ENCODE measurements at regions not wholly inside any gene's neighbourhood (a gene's known extent, or its start where the extent isn't known, plus 50 kb on each side); places are given as distances from the start of the nearest gene placed in this dataset.
"Not testable (repeated sequence)": the region's sequence is repeated elsewhere in the genome, so short reads cannot be mapped to it uniquely, and the experiment has no call there.

DNA sequence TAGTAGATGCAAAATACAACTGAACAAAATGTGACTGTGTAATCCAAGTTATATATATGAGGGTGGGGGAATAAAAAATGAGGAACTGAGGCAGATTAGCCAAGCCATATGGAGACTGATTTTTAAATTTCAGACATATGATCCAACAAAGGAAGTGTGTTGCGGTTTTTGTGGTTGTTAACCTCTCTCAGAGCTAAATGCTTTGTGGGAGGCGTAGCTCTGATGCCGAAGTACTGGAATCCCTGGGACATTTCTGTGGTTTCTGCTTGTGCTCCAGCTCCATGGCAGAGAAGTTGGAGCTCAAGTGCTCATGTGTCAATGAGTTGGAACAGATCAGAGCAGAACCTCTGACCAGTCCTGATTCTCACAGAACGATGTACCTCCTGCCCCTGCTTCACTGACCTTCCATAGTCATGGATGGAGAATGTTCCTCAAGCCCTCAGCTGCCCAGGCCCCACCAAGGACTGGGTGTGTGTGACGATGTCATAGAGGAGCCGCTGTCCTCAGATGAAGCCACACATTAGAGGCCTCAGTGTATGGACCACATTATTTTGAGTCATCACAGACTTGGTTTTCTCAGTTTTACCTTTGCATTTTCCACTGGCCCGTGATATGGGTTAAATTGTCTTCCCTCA is 107.6 kb downstream of the SOX1 start:
- peak; percentile 3 for DNase-seq (ENCODE audit: low spot score)

DNA sequence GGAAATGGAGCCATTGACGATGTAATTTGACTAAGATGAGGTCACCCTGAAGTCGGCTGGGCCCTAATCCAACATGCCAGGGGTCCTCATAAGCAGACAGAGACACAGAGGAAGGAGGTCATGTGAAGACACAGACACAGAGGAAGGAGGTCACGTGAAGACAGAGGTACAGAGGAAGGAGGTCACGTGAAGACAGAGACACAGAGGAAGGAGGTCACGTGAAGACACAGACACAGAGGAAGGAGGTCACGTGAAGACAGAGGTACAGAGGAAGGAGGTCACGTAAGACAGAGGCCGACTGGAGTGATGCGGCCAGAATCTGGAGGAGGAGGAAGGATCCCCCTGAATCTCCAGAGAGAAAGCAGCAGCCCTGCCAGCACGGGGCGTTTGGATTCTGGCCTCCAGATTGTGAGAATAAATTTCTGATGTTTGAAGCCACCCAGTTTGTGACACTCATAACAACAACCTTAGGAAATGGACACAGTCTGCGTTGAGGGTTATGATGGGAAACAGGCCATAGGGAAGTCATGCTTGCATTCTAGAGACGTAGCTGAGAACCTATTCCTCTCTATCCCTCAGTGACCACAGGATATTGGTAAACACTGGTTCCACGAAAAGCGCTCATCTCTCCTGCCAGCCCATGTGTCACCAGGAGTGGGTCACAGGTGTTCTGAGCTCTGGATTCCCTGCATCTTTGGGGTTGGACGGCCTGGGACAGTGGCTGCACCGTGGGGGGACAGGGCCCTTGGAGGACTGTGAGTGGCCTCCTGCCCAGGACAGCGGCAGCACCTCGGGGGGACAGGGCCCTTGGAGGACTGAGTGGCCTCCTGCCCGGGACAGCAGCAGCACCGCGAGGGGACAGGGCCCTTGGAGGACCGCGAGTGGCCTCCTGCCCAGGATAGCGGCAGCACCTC is 108.5 kb downstream of the SOX1 start:
- no peak for DNase-seq (ENCODE audit: low spot score)

DNA sequence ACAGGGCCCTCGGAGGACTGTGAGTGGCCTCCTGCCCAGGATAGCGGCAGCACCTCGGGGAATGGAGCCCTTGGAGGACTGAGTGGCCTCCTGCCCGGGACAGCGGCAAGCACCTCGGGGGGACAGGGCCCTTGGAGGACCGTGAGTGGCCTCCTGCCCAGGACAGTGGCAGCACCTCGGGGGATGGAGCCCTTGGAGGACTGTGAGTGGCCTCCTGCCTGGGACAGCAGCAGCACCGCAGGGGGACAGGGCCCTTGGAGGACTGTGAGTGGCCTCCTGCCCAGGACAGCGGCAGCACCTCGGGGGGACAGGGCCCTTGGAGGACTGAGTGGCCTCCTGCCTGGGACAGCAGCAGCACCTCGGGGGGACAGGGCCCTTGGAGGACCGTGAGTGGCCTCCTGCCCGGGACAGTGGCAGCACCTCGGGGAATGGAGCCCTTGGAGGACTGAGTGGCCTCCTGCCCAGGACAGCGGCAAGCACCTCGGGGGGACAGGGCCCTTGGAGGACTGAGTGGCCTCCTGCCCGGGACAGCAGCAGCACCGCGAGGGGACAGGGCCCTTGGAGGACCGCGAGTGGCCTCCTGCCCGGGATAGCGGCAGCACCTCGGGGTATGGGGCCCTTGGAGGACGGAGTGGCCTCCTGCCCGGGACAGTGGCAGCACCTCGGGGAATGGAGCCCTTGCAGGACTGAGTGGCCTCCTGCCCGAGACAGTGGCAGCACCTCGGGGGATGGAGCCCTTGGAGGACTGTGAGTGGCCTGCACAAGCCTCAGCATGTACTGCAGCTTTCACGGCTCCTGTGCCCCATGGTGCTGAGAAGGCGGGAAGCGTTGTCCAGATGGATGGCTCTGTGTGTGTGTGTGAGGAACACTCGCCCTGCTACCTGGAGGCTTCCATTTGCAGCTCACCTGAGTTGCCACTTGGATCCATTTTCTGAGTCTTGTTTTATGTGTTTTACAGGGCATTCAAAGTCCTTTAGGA is 109.5 kb downstream of the SOX1 start:
- not testable (repeated sequence) for DNase-seq (ENCODE audit: low spot score)

DNA sequence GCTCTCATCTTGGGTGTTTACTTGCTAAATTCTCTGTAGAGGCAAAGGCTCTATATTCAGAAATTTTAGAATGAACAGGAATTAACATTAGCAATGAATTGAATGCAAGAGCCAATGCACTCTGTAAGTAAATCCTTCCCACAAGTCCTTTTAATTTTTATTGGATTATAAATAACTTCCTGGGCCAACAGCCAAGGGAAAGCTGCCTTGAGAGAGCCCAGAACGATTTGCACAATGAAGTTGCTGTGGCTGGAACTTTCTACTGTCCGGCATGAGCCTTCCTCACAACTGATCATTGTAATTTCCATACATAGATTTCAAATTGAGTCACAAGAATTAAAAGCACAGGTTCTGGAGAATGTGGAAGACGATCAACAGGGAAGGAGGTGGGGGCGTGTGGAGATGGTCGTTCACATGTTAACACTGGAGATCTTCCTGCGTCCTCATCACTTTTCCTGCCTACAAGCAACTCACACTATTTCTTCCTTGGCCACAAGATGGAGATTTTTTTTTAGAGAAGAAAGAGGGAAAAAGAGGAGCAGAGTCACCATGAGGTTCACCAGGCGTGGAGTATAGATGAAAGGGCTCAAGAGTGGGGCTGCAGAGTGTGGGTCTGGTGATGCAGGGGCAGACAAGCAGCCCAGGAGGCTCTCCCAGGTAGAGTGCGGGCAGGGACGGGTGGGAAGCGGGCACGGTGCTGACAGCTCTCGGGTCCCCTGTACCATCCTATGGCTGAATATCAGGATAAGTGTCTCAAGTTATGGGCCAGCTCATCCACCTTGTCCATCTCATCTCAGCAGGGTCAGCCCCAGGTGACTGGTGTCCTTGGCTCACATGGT is 110.7 kb downstream of the SOX1 start:
- DNase-seq (ENCODE audit: low spot score), result no peak

DNA sequence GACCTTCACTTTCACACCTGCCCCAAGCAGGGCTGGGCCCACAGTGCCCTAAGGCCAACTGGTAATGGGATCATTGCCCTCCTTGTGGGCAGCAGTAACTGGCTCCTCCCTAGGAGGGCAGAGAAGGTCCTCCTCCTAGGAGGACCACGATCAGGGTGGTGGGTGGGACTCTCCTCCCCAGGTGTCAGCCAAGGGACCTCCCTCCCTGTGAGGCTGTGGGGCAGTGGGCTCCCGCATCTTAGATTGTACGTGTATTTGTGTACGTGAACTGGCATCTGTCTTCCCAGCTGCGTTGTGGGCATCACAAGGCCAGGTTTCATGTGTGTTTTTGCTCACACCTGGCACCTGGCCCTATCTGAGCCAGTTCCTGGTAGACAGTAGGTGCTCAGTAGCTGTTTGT is 111.8 kb downstream of the SOX1 start:
- DNase-seq (ENCODE audit: low spot score), result no peak

DNA sequence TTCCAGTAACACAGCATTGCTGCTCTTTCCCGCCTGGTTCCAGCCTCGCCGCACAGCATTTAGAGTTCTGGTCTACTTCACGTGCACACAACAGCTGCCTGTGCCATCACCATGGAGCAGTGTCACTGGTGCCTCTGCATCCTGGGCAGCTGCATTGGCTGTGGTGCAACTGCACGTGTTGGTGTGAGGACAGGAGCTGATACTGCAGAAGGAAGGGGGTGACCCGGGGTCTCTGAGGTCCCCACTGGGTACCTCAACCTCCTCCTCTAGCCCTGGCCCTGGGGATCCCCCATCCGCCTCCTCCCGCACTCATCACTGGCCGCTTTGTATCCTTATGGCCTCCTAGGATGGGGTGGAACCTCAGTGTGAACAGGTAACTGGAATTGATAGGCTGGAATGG is 112.5 kb downstream of the SOX1 start:
- DNase-seq (ENCODE audit: low spot score), result no peak

DNA sequence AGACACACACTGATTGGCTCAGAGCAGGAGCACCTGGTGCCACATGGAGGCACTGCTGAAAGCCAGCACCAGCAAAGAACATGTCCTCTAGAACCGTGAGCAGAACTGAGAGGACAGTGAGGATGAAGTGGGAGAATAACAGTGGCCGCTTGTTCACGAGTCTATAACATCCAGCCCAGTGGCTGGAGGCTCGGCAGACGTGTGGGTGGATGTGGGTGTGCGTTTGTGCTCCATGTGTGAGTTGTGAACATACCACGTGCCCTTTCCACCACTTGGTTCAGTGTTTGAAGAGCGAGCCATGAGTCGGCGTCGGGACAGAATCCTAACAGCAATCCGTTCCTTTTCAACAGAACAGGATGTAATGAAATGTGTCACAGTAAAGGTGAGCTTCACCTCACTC is 113.0 kb downstream of the SOX1 start:
- DNase-seq (ENCODE audit: low spot score), result no peak

DNA sequence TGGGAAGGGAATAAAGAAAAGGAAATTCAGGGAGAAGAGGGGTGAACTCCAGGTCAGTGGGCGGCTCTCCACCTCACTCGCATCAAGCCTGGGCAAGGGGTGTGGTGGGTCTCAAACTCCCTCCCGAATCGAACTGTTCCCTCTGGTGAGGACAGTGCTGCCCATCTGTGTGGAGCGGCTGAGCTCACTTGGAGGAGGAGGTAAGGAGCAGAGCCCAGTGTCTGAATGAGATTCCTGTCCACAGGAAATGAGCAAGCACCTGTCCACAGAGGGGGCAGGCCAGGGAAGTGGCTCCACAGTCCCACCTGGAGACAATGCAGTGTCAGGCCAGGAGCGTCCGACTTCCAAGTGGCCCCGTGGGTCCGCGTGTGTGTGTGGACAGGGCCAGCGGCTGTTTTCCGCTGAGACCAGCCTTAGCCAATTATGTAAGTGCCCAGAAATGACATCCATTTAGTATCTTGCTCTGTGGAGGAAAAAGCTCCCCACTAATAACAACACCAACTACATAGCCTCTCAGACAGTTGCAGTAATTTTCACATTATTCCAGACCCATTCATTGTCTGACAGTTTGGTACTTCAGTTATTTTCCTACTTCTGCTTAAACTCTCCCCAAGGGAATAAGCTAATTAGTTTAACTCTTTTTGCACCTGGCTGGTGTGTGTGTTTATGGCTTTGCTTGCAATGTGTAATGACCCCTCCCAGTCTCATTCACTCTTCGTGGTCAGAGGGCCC is 114.6 kb downstream of the SOX1 start:
- DNase-seq (ENCODE audit: low spot score), result no peak

DNA sequence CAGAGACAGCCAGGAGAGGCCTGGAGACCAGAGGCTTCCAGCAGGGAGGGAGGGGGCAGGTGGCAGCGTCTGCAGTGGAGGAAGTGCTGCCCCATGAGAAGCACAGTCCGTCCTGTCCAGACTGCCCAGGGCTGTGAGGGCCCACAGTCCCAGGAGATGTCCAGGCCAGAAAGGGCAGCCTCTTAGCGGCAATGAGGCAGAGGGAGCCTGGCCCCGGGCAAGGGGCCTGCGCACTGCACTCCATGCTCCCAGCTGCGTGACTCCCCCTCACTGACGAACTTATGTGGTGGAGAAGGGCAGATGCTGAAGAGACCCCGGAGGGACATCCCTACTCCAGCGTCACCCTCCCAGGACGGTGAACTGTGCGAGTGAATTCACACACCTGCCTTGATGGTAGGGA is 115.3 kb downstream of the SOX1 start:
- no peak for DNase-seq (ENCODE audit: low spot score)

DNA sequence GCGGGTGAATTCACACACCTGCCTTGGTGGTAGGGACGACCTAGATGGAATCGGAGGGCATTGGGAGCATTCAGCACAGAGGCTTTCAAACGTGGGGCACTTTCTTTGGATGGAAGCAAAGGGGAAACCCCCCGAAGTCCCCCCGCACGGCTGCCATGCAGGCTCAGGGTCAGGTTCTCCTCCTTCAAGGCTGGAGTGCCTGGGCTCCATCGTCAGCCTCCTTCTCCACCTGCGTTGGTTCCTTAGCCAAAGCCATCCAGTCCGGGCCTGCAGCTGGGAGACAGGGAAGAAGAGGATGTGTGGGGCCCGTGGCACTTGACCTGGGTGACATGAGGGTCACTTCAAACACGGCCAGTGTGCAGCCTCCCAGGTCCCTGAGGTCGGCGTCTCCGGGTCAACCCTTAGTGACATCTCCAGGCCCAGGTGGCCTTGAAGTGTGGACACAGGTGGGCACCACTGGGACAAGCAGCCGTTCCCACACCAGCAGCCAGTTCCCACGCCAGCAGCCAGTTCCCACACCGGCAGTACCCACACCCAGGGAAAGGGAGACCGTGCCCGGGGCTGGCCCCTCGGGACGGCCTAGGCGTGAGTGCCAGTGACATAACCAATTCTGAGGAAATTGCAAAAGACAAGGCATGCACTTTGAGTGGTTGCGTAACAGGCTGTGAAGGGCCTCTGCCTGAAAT is 116.0 kb downstream of the SOX1 start:
- DNase-seq (ENCODE audit: low spot score), result no peak

DNA sequence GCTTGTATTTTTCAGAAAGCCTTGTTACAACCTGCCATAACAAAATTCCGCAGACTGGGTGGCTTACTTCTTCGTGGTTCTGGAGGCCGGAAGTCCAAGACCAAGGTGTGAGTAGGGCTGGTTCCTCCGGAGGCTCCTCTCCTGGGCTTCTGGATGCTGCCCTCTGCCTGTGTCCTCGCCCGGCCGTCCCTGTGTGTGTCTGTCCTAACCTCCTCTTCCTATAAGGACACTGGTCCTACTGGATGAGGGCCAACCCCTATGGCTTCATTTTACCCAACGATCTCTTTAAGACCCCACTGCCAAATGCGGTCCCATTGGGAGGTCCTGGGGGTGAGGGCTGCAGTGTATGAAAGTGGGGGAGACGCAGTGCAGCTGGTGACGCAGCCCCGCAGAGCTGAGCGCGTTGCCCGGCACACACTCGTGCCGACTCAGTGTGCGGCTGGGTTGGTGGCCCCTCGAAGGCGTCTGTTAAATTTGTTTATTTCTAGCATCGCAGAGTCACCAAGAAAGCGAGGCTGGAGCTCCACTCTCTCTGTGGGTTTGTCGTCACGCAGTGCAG is 116.7 kb downstream of the SOX1 start:
- no peak for DNase-seq (ENCODE audit: low spot score)

DNA sequence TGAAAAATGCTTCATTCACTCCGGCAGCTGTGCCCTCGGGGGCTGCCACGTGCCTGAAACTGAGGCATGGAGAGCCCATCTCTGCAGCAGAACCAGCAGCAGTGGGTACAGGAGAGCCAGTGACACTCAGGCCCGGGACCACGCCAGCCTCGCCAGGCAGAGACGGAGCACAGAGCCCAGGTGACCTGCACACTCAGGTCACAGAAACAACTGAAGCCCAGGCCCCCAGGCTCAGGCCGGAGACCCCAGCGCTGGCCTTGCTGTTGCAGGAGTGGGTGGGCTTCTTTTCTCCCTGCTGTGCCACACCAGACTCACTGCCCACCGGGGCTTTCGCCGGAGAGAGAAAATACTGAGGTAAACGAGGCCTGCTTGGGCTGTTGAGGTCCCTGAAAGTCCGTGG is 117.3 kb downstream of the SOX1 start:
- no peak for DNase-seq (ENCODE audit: low spot score)

DNA sequence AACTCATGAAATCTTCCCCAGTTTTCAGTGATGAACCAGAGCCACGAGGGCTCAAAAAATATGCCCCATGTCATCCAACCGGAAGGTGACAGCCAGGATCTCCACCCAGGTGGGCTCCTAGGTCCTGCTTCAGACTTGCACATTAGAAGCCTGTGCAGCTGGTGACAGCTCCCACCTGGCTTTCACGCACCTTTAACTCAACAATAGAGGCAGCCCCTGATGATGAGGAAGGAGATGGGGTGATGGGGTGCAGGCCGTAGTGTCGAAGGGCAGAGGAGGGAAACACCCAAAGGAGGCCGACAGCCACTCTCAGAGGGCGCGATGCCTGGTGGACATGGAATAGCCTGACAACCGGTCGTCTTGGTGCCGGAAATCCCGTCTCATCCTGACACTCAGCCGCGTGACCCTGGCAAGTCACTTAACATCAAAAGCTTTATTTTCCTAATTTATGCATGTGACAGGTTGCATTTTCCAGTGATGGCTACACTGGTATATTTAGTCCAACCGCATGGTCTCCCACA is 118.0 kb downstream of the SOX1 start:
- DNase-seq (ENCODE audit: low spot score), result no peak

DNA sequence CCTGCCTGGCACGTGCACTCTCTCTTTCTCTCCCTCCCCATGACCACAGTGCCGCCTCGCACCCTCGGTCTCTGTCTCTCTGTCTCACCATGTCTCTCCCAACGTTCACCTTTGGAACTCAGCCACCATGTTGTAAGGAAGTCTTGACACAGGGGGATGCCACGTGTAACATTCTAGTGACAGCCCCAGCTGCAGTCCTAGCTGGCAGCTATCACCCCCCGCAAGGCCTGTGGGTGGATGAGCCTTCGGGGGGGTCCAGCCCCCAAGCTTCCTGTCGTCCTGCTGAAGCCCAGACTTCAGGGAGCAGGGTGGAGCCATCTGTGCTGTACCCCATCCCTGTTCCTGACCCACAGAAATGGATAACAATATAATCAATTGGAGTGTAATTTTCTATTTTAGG is 118.5 kb downstream of the SOX1 start:
- no peak for DNase-seq (ENCODE audit: low spot score)

DNA sequence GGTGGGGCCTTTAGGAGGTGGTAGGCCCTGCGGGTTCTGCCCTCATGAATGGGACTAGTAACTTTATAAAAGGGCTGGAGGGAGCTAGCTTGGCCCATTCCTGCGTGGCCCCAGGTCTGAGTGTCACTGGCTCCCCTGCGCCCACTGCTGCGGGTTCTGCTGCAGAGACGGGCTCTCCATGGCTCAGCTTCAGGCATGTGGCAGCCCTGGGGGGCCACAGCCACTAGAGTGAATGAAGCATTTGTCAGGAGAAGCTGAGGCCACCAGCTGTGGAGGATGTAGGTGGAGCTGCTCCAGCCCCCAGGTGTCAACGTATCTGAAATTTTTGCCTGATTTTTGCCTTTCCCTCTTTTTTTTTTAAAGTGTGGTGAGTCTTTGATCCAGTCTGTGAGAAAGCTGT is 119.1 kb downstream of the SOX1 start:
- no peak for DNase-seq (ENCODE audit: low spot score)

DNA sequence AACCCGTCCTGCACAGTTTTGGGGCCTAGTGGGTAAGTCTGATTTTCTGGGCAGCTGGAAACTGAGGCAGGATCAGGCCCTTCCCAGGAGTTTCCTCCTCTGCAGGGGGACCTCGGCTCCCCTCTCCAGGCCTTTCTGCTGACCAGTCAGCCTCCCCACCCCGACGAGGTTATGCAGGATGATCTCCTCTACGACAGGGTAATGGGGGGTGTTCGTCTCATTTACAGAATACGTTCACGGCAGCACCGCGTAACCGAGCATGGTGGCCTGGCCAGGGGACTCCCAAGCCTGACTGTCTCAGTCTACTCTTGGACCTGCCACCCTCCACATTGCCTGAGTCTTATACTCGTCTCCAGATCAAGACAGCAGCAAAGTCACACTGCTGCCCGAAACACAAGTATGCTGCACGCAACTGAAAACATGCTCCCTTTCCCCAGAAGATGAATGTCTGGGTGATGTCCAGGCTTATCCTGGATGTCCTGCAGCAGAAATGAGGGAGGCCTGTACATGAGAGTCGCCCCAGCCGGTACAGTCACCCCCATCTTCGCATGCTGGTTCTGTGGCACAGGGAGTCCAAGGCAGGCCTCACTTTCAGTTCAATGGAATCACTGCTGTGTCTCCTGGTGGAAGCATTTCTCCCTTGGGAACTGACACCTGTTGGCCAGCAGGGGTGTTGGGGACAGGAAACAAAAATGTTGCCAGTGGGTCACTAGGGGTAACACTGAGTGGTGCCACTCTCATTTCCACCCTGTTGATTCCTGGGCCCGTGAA is 120.8 kb downstream of the SOX1 start:
- DNase-seq (ENCODE audit: low spot score), result no peak

DNA sequence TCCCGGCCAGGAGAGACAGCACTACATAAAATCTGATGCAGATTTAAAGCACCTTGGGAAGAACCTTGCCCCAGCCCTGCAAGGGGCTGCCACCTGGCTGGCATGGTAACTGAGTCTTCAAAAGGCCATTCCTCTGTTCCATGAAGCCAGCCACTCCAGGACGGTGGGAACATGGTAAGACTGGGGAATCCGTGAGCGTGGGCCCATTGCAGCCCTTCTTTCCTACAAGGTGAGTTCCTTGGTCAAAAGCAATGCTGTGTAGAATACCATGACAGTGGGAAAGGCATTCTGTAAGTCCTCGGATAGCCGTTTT is 121.3 kb downstream of the SOX1 start:
- no peak for DNase-seq (ENCODE audit: low spot score)

DNA sequence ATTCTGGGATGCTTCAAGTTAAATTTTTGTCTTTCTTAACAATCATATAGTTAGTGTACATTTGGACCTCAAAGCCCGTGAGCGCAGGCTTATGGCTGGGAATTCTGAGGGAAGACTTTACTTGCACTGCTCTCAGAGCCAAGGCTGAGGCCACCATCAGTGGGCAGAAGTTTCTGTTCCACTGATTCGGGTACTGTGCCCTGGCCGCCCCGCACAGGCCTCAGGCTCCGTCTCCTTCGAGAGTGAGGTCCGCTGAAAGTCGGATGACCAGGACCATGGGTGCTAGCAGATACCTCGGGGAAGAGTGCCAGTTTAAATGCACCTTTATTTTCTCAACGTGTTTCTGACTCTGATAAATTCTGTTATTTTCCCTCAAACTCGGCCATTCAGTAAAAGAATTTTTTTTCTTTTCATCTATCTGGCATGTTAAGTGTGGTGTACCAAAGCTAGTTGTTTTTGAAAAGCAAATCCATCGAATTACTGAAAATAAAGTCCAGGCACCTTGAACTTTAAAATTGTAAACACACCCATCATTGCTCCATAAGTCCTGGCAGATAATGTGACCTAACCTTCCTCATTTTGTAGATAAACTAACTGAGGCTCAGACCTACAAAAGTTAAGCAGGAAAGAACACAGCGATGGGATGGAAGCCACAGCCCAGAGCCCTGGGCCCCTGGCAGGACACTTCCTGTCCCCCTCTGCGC is 126.7 kb downstream of the SOX1 start:
- DNase-seq (ENCODE audit: low spot score), result no peak

All from H4 (cell line).